Keratinocyte (primary cell): ENCODE measurements at regions not wholly inside any gene's neighbourhood (a gene's known extent, or its start where the extent isn't known, plus 50 kb on each side); places are given as distances from the start of the nearest gene placed in this dataset.

Source experiments
- EZH2 ChIP-seq: IDR thresholded peaks from one replicate; pipeline ENCODE4 v1.6.1; 2012; ENCODE audit warnings: inconsistent platforms, mild to moderate bottlenecking, low read length, moderate library complexity
- TF ChIP-seq, protein P1 (sequence below), 3 experiments: IDR thresholded peaks in 1 of 3; conservative IDR thresholded peaks in 1 of 3; optimal IDR thresholded peaks in 1 of 3; 2 replicates in 2 of 3; 3 replicates in 1 of 3; pipeline versions ENCODE3 to v1.5.1; 2011; ENCODE audit warnings: low read length in 3 of 3, mild to moderate bottlenecking in 3 of 3, moderate library complexity in 2 of 3, control low read depth in 1 of 3, inconsistent platforms in 1 of 3; ENCODE audit not compliant: insufficient read depth in 2 of 3; ENCODE audit errors: extremely low read depth in 1 of 3

DNA sequence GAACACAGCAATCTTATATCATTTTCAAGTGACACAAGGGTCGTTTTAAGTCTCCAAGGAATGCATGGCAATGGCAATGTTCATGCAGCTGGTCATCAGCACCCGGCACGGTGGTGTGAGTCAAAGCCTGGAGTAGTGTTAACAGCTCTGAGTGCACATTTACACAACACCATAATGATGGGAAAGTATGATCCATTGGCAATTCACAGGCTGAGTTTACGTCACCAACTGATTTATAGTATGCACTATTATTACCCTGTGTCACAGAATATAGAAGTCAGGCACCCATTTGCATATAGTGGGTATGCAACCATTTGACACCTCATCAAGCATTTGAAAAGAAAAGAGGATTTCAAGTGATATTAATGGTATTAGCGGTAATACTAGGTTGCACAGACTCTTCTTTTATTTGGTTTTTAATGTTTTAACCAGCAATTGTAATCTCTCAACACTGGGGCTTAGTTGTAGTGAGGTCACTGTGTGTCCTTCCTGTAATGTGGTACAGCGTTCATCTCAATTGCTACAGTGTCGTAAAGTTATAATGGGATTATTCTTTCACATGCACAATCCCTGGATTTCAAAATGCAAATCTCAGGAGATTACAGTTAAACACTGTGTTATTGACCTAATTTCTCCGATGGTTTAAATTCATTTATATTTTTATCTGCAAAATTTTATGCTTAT is 113.8 kb downstream of the C3orf38 start:
- TF ChIP-seq, protein P1, sequence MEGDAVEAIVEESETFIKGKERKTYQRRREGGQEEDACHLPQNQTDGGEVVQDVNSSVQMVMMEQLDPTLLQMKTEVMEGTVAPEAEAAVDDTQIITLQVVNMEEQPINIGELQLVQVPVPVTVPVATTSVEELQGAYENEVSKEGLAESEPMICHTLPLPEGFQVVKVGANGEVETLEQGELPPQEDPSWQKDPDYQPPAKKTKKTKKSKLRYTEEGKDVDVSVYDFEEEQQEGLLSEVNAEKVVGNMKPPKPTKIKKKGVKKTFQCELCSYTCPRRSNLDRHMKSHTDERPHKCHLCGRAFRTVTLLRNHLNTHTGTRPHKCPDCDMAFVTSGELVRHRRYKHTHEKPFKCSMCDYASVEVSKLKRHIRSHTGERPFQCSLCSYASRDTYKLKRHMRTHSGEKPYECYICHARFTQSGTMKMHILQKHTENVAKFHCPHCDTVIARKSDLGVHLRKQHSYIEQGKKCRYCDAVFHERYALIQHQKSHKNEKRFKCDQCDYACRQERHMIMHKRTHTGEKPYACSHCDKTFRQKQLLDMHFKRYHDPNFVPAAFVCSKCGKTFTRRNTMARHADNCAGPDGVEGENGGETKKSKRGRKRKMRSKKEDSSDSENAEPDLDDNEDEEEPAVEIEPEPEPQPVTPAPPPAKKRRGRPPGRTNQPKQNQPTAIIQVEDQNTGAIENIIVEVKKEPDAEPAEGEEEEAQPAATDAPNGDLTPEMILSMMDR (optimal IDR thresholded peaks at IDR 0.05 in 1 of 3, IDR thresholded peaks at IDR 0.05 in 1 of 3, conservative IDR thresholded peaks at IDR 0.05 in 1 of 3; ENCODE audit: extremely low read depth in 1 of 3, insufficient read depth in 2 of 3, low read length in 3 of 3), result no peak
- no peak for TF ChIP-seq EZH2
